ENCODE measurements at regions not wholly inside any gene's neighbourhood (a gene's known extent, or its start where the extent isn't known, plus 50 kb on each side); places are given as distances from the start of the nearest gene placed in this dataset.

- TF ChIP-seq, protein P1, sequence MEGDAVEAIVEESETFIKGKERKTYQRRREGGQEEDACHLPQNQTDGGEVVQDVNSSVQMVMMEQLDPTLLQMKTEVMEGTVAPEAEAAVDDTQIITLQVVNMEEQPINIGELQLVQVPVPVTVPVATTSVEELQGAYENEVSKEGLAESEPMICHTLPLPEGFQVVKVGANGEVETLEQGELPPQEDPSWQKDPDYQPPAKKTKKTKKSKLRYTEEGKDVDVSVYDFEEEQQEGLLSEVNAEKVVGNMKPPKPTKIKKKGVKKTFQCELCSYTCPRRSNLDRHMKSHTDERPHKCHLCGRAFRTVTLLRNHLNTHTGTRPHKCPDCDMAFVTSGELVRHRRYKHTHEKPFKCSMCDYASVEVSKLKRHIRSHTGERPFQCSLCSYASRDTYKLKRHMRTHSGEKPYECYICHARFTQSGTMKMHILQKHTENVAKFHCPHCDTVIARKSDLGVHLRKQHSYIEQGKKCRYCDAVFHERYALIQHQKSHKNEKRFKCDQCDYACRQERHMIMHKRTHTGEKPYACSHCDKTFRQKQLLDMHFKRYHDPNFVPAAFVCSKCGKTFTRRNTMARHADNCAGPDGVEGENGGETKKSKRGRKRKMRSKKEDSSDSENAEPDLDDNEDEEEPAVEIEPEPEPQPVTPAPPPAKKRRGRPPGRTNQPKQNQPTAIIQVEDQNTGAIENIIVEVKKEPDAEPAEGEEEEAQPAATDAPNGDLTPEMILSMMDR (IDR thresholded peaks at IDR 0.05; ENCODE audit: insufficient read depth, low read length, poor library complexity, severe bottlenecking), result no peak
- no peak for TF ChIP-seq EZH2phosphoT487 (conservative IDR thresholded peaks at IDR 0.05; ENCODE audit: low read length)
Observed at GRCh38 chr5:166240705-166241104, 2050.7 kb upstream of the WWC1 start.

Measured in SU-DHL-6 (cell line).